Hepatocyte (in vitro differentiated cells): ENCODE measurements at regions not wholly inside any gene's neighbourhood (a gene's known extent, or its start where the extent isn't known, plus 50 kb on each side); places are given as distances from the start of the nearest gene placed in this dataset.
A peak's percentile ranks its signal among the peaks of the same experiment; 100 is the strongest.

ENCODE experiments used
- DNase-seq: peaks from one replicate; pipeline ENCODE4 v3.0.0-alpha.2; 2016; ENCODE audit warnings: low spot score
- H2AFZ ChIP-seq: fragments of 200-600 bp; sonication (generic); 2 replicates; pipeline ENCODE4 v1.6.0; 2016; ENCODE audit warnings: antibody characterized with exemption, mild to moderate bottlenecking
- H3K27ac ChIP-seq: fragments of 200-600 bp; sonication (generic); 2 replicates; pipeline ENCODE4 v1.5.1; 2016; ENCODE audit warnings: mild to moderate bottlenecking
- H3K27me3 ChIP-seq: fragments of 200-600 bp; sonication (generic); 2 replicates; pipeline ENCODE4 v1.6.1; 2016
- H3K36me3 ChIP-seq: fragments of 200-600 bp; sonication (generic); replicated peaks from 2 replicates; pipeline ENCODE4 v1.5.1; 2016; ENCODE audit warnings: low read depth; ENCODE audit not compliant: insufficient read depth
- H3K4me1 ChIP-seq: fragments of 200-600 bp; sonication (generic); 2 replicates; pipeline ENCODE4 v1.5.1; 2016; ENCODE audit warnings: mild to moderate bottlenecking, moderate library complexity; ENCODE audit not compliant: insufficient read depth
- H3K4me2 ChIP-seq: fragments of 200-600 bp; sonication (generic); 2 replicates; pipeline ENCODE4 v1.6.0; 2016
- H3K4me3 ChIP-seq: fragments of 200-600 bp; sonication (generic); 2 replicates; pipeline ENCODE4 v1.5.1; 2016; ENCODE audit warnings: mild to moderate bottlenecking
- H3K79me2 ChIP-seq: fragments of 200-600 bp; sonication (generic); 2 replicates; pipeline ENCODE4 v1.6.0; 2017; ENCODE audit warnings: mild to moderate bottlenecking
- H3K9me2 ChIP-seq: fragments of 200-600 bp; sonication (generic); replicated peaks from 2 replicates; pipeline ENCODE4 v1.6.0; 2017; ENCODE audit warnings: mild to moderate bottlenecking; ENCODE audit not compliant: insufficient read depth
- H3K9me3 ChIP-seq: fragments of 200-600 bp; sonication (generic); 2 replicates; pipeline ENCODE4 v1.5.1; 2016; ENCODE audit warnings: low read depth, mild to moderate bottlenecking
- H4K20me1 ChIP-seq: fragments of 200-600 bp; sonication (generic); 2 replicates; pipeline ENCODE4 v1.6.0; 2016; ENCODE audit warnings: mild to moderate bottlenecking; ENCODE audit not compliant: insufficient read depth, poor library complexity, severe bottlenecking
- EZH2 ChIP-seq: fragments of 200-600 bp; sonication (generic); IDR thresholded peaks from 2 replicates; pipeline ENCODE4 v1.6.1; 2016; ENCODE audit warnings: antibody characterized with exemption, mild to moderate bottlenecking, borderline replicate concordance
- EZH2phosphoT487 ChIP-seq: fragments of 200-600 bp; sonication (generic); IDR thresholded peaks from one replicate; pipeline ENCODE4 v1.6.1; 2018; ENCODE audit warnings: antibody characterized with exemption, mild to moderate bottlenecking, low read depth, moderate library complexity; ENCODE audit not compliant: unreplicated experiment, severe bottlenecking
- WGBS: methylation state at CpG from one replicate; pipeline ENCODE4 v1.1.6; 2016; ENCODE audit warnings: low lambda C conversion rate; ENCODE audit errors: missing lambda C conversion rate; 5-methylcytosine and 5-hydroxymethylcytosine counted together
- TF ChIP-seq, protein P1 (sequence below): fragments of 200-600 bp; sonication (generic); IDR thresholded peaks from 2 replicates; pipeline ENCODE4 v1.5.1; 2016; ENCODE audit warnings: antibody characterized with exemption, mild to moderate bottlenecking; ENCODE audit not compliant: poor library complexity

- Histone ChIP-seq H3K4me3 (no peak overlapping the region), H3K27ac (no peak overlapping the region), H3K4me2 (no peak overlapping the region), H3K9me2 (no peaks in the 10 kb centered on the region), H2AFZ (no peak overlapping the region), H3K27me3 (no peaks in the 10 kb centered on the region), H3K9me3 (no peaks in the 10 kb centered on the region), H3K4me1 (peaks cover 43% of the 10 kb centered on the region), H3K36me3 (no peaks in the 10 kb centered on the region), H3K79me2 (no peaks in the 10 kb centered on the region), H4K20me1 (no peaks in the 10 kb centered on the region)
- TF ChIP-seq EZH2phosphoT487 (no peak), EZH2 (no peak)
- TF ChIP-seq, protein P1, sequence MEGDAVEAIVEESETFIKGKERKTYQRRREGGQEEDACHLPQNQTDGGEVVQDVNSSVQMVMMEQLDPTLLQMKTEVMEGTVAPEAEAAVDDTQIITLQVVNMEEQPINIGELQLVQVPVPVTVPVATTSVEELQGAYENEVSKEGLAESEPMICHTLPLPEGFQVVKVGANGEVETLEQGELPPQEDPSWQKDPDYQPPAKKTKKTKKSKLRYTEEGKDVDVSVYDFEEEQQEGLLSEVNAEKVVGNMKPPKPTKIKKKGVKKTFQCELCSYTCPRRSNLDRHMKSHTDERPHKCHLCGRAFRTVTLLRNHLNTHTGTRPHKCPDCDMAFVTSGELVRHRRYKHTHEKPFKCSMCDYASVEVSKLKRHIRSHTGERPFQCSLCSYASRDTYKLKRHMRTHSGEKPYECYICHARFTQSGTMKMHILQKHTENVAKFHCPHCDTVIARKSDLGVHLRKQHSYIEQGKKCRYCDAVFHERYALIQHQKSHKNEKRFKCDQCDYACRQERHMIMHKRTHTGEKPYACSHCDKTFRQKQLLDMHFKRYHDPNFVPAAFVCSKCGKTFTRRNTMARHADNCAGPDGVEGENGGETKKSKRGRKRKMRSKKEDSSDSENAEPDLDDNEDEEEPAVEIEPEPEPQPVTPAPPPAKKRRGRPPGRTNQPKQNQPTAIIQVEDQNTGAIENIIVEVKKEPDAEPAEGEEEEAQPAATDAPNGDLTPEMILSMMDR = no peak
- 47% methylated on average over 9 of the region's 9 CpGs for WGBS
- no peak for DNase-seq
These were observed 178.9 kb upstream of the LYZL1 start for GRCh38 chr10:29109707-29110571.

DNA sequence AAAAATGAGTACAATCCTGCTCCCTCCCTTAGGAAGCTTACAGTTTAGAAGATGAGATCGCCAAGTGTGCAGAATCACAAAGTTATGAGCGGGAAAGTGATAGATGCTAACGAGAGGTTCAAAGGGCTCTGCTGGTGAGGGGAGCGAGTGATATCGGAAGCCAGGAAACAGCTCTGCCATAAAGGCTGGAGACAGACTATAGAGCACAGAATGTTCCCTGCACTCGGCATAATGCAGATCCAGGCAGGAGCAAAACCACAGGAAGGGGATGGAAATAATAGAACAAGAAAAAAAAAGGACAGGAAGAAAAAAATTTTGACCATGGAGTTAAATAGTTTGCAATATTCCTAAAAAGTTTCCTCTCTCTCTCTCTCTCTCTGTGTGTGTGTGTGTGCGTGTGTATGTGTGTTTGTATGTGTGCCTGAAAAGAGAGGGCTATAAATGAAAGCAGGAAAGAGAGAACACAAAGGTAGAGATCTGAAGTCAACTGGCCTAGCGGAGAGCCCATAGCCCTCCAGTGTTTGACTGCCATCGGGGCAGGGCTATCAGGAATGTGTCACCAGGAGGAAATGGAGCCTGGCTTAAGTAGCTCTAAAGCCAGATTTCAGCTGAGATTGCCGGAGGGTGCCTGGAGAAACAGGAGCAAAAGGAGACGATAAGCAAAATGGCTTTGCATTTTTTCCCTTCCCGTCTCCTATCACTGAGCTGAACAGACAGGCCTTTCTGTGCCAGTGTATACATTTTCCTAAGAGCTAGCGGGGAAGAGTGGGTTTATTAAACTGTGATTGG, 175.8 kb upstream of the LYZL1 start:
- Histone ChIP-seq H3K79me2 (no peaks in the 10 kb centered on the region), H3K27me3 (no peaks in the 10 kb centered on the region), H3K36me3 (peaks cover 3% of the 10 kb centered on the region), H3K4me3 (no peak overlapping the region), H3K4me1 (peaks cover 25% of the 10 kb centered on the region), H3K9me3 (no peaks in the 10 kb centered on the region), H4K20me1 (no peaks in the 10 kb centered on the region), H3K9me2 (no peaks in the 10 kb centered on the region), H3K4me2 (peak overlapping the region; percentile 30), H2AFZ (peak overlapping the region; percentile 9), H3K27ac (peak overlapping the region; percentile 54)
- peak; percentile 56 for DNase-seq
- WGBS = 41% methylated on average over 13 of the region's 13 CpGs
- TF ChIP-seq, protein P1 = no peak
- no peak for TF ChIP-seq EZH2
- TF ChIP-seq EZH2phosphoT487 = no peak

- TF ChIP-seq EZH2 (no peak), EZH2phosphoT487 (no peak)
- TF ChIP-seq, protein P1 = no peak
- peak overlapping the region; percentile 9 for H2AFZ ChIP-seq
These were observed 175.3 kb upstream of the LYZL1 start for GRCh38 chr10:29113616-29113945.

More at GRCh38 chr10:29113616-29113945, 175.3 kb upstream of the LYZL1 start:
- Histone ChIP-seq H3K9me3 (no peaks in the 10 kb centered on the region), H3K4me2 (peak overlapping the region; percentile 30), H3K27ac (peak overlapping the region; percentile 54), H3K27me3 (no peaks in the 10 kb centered on the region), H3K9me2 (no peaks in the 10 kb centered on the region), H3K36me3 (peaks cover 3% of the 10 kb centered on the region), H4K20me1 (no peaks in the 10 kb centered on the region), H3K79me2 (no peaks in the 10 kb centered on the region), H3K4me1 (peaks cover 25% of the 10 kb centered on the region), H3K4me3 (no peak overlapping the region)
- 58% methylated on average over 8 of the region's 8 CpGs for WGBS
- no peak for DNase-seq
